SU-DHL-6 (cell line): ENCODE measurements at regions not wholly inside any gene's neighbourhood (a gene's known extent, or its start where the extent isn't known, plus 50 kb on each side); places are given as distances from the start of the nearest gene placed in this dataset.

Experiments
- EZH2phosphoT487 ChIP-seq: fragments of 200-600 bp; sonication (generic), shearing (Covaris generic); conservative IDR thresholded peaks from 2 replicates; pipeline ENCODE4 v1.6.1; 2018; ENCODE audit warnings: mild to moderate bottlenecking, antibody characterized with exemption, low read length, moderate library complexity, mixed read lengths
- TF ChIP-seq, protein P1 (sequence below): fragments of 200-600 bp; sonication (generic); IDR thresholded peaks from one replicate; pipeline ENCODE4 v1.5.1; 2017; ENCODE audit warnings: antibody characterized with exemption, mild to moderate bottlenecking, low read length, moderate library complexity; ENCODE audit not compliant: insufficient read depth, poor library complexity, severe bottlenecking

DNA sequence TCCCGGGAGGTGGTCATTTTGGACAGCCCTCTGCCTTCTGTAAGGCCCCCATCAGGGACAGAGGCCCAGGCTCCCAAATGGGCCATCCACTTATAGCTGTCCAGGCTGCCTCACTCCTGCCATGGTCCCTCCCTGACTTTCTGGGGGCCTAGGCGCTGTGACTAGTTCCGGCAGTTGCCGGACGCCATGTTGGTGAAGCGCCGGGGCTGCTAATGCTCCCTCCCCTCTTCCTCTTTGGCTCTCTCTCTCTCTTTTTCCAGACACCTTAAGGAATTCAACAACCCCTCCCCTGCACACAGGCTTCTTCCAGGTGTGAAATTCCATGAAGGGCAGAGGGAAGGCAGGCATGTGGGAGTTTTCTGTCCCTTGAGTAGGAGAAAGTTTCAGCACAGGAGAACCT, 445.6 kb downstream of the SOX6 start:
- TF ChIP-seq, protein P1, sequence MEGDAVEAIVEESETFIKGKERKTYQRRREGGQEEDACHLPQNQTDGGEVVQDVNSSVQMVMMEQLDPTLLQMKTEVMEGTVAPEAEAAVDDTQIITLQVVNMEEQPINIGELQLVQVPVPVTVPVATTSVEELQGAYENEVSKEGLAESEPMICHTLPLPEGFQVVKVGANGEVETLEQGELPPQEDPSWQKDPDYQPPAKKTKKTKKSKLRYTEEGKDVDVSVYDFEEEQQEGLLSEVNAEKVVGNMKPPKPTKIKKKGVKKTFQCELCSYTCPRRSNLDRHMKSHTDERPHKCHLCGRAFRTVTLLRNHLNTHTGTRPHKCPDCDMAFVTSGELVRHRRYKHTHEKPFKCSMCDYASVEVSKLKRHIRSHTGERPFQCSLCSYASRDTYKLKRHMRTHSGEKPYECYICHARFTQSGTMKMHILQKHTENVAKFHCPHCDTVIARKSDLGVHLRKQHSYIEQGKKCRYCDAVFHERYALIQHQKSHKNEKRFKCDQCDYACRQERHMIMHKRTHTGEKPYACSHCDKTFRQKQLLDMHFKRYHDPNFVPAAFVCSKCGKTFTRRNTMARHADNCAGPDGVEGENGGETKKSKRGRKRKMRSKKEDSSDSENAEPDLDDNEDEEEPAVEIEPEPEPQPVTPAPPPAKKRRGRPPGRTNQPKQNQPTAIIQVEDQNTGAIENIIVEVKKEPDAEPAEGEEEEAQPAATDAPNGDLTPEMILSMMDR = no peak
- TF ChIP-seq EZH2phosphoT487 = no peak
